GM23338 (cell line): ENCODE measurements at regions not wholly inside any gene's neighbourhood (a gene's known extent, or its start where the extent isn't known, plus 50 kb on each side); places are given as distances from the start of the nearest gene placed in this dataset.

Experiments
- ATAC-seq: fragments of 200-7000 bp; cut with Tn5 transposase; 3 replicates; pipeline ENCODE4 v1.9.1; 2020
- DNase-seq: peaks from one replicate; pipeline ENCODE4 v3.0.0-alpha.2; 2015; ENCODE audit warnings: low spot score
- H2AFZ ChIP-seq: fragments of 200-600 bp; sonication (generic); 2 replicates; pipeline ENCODE4 v1.8.0; 2016; ENCODE audit warnings: antibody characterized with exemption, mild to moderate bottlenecking, moderate library complexity
- H3F3A ChIP-seq: fragments of 200-600 bp; sonication (generic); replicated peaks from 2 replicates; pipeline ENCODE4 v1.8.0; 2017; ENCODE audit warnings: antibody characterized with exemption, mixed run types, low read depth
- H3K27ac ChIP-seq: fragments of 200-600 bp; sonication (generic); 2 replicates; pipeline ENCODE4 v1.6.1; 2016; ENCODE audit warnings: low read depth
- H3K27me3 ChIP-seq: fragments of 200-600 bp; sonication (generic); 2 replicates; pipeline ENCODE4 v1.8.0; 2016; ENCODE audit warnings: mild to moderate bottlenecking, mixed run types, moderate library complexity; ENCODE audit not compliant: insufficient read depth
- H3K36me3 ChIP-seq: fragments of 200-600 bp; sonication (generic); 2 replicates; pipeline ENCODE4 v1.8.0; 2016; ENCODE audit warnings: mild to moderate bottlenecking; ENCODE audit not compliant: insufficient read depth
- H3K4me1 ChIP-seq: fragments of 200-600 bp; sonication (generic); 2 replicates; pipeline ENCODE4 v1.8.0; 2016; ENCODE audit warnings: mild to moderate bottlenecking, moderate library complexity; ENCODE audit not compliant: insufficient read depth
- H3K4me2 ChIP-seq: fragments of 200-600 bp; sonication (generic); 2 replicates; pipeline ENCODE4 v1.7.1; 2017; ENCODE audit warnings: mixed run types
- H3K4me3 ChIP-seq: fragments of 200-600 bp; sonication (generic); 2 replicates; pipeline ENCODE4 v1.6.1; 2016; ENCODE audit warnings: mixed run types
- H3K79me2 ChIP-seq: fragments of 200-600 bp; sonication (generic); replicated peaks from 2 replicates; pipeline ENCODE4 v1.8.0; 2017; ENCODE audit warnings: mild to moderate bottlenecking; ENCODE audit not compliant: insufficient read depth
- H3K9me2 ChIP-seq: fragments of 200-600 bp; sonication (generic); 2 replicates; pipeline ENCODE4 v1.8.0; 2017; ENCODE audit not compliant: insufficient read depth
- H4K20me1 ChIP-seq: fragments of 200-600 bp; sonication (generic); replicated peaks from 2 replicates; pipeline ENCODE4 v1.8.0; 2017; ENCODE audit warnings: mild to moderate bottlenecking; ENCODE audit not compliant: insufficient read depth
- H3K27ac Mint-ChIP-seq: 2 replicates; pipeline ENCODE4 v1.8.0; 2020; ENCODE audit warnings: inconsistent platforms, mild to moderate bottlenecking, moderate library complexity, mixed read lengths
- H3K27me3 Mint-ChIP-seq: 3 replicates; pipeline ENCODE4 v1.8.0; 2022; ENCODE audit warnings: low read depth, mild to moderate bottlenecking, moderate library complexity, mixed read lengths, inconsistent platforms; ENCODE audit not compliant: insufficient read depth, poor library complexity
- H3K36me3 Mint-ChIP-seq: 3 replicates; pipeline ENCODE4 v1.8.0; 2021; ENCODE audit warnings: low read depth, mild to moderate bottlenecking, inconsistent platforms, moderate library complexity, mixed read lengths
- H3K4me1 Mint-ChIP-seq: 3 replicates; pipeline ENCODE4 v1.8.0; 2020; ENCODE audit warnings: mild to moderate bottlenecking, inconsistent platforms, mixed read lengths
- H3K4me3 Mint-ChIP-seq: 3 replicates; pipeline ENCODE4 v1.8.0; 2021; ENCODE audit warnings: moderate library complexity, mild to moderate bottlenecking, inconsistent platforms, mixed read lengths
- H3K9me3 Mint-ChIP-seq: 3 replicates; pipeline ENCODE4 v1.8.0; 2020; ENCODE audit warnings: moderate library complexity, mild to moderate bottlenecking, inconsistent platforms, mixed read lengths
- ETS1 ChIP-seq: IDR thresholded peaks from 2 replicates; pipeline ENCODE4 v1.6.1; 2016; ENCODE audit warnings: antibody characterized with exemption
- EZH2phosphoT487 ChIP-seq: fragments of 200-600 bp; sonication (generic); IDR thresholded peaks from one replicate; pipeline ENCODE4 v1.8.1; 2018; ENCODE audit warnings: antibody characterized with exemption; ENCODE audit not compliant: unreplicated experiment
- JUNB ChIP-seq: IDR thresholded peaks from one replicate; pipeline ENCODE4 v1.6.1; 2016; ENCODE audit warnings: antibody characterized with exemption; ENCODE audit not compliant: unreplicated experiment
- NANOG ChIP-seq: IDR thresholded peaks from 2 replicates; pipeline ENCODE4 v1.6.1; 2016; ENCODE audit warnings: antibody characterized with exemption, borderline replicate concordance
- POLR2AphosphoS5 ChIP-seq: IDR thresholded peaks from 2 replicates; pipeline ENCODE4 v1.6.1; 2016; ENCODE audit warnings: antibody characterized with exemption, low read depth
- REST ChIP-seq: IDR thresholded peaks from one replicate; pipeline ENCODE4 v1.6.1; 2018; ENCODE audit warnings: antibody characterized with exemption; ENCODE audit not compliant: unreplicated experiment
- STAT1 ChIP-seq: IDR thresholded peaks from one replicate; pipeline ENCODE4 v1.6.1; 2016; ENCODE audit warnings: antibody characterized with exemption; ENCODE audit not compliant: unreplicated experiment
- ZNF331 ChIP-seq: fragments of 250-450 bp; sonication (Bioruptor Pico); IDR thresholded peaks from 2 replicates; pipeline ENCODE4 v1.5.0; 2020; ENCODE audit warnings: low read depth, mild to moderate bottlenecking, moderate library complexity
- TF ChIP-seq, protein P1 (sequence below), 2 experiments: fragments of 200-600 bp in 1 of 2; sonication (generic) in 1 of 2; conservative IDR thresholded peaks; 2 replicates each; pipeline versions ENCODE4 v1.5.1 to v1.6.1; 2016 to 2017; ENCODE audit warnings: antibody characterized with exemption in 2 of 2, low read depth in 2 of 2, mild to moderate bottlenecking in 2 of 2, moderate library complexity in 1 of 2

GRCh38 chr18:42231284-42231683, 276.2 kb downstream of the PIK3C3 start:
- Histone ChIP-seq H4K20me1 (no peaks in the 10 kb centered on the region), H3F3A (no peaks in the 10 kb centered on the region), H3K4me1 (peaks cover 12% of the 10 kb centered on the region; the same call in 1 of the 2 replicates), H2AFZ (no peak overlapping the region), H3K27ac (no peak overlapping the region), H3K9me2 (peaks cover 10% of the 10 kb centered on the region), H3K36me3 (no peaks in the 10 kb centered on the region), H3K4me3 (no peak overlapping the region), H3K79me2 (no peaks in the 10 kb centered on the region), H3K4me2 (no peak overlapping the region), H3K27me3 (no peaks in the 10 kb centered on the region)
- H3K4me3 Mint-ChIP-seq, result no peak overlapping the region
- H3K36me3 Mint-ChIP-seq, result no peaks in the 10 kb centered on the region
- ATAC-seq, result no peak
- peak overlapping the region; percentile 15; the same call in 1 of the 2 replicates for H3K27ac Mint-ChIP-seq
- TF ChIP-seq, protein P1, sequence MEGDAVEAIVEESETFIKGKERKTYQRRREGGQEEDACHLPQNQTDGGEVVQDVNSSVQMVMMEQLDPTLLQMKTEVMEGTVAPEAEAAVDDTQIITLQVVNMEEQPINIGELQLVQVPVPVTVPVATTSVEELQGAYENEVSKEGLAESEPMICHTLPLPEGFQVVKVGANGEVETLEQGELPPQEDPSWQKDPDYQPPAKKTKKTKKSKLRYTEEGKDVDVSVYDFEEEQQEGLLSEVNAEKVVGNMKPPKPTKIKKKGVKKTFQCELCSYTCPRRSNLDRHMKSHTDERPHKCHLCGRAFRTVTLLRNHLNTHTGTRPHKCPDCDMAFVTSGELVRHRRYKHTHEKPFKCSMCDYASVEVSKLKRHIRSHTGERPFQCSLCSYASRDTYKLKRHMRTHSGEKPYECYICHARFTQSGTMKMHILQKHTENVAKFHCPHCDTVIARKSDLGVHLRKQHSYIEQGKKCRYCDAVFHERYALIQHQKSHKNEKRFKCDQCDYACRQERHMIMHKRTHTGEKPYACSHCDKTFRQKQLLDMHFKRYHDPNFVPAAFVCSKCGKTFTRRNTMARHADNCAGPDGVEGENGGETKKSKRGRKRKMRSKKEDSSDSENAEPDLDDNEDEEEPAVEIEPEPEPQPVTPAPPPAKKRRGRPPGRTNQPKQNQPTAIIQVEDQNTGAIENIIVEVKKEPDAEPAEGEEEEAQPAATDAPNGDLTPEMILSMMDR (conservative IDR thresholded peaks at IDR 0.05; ENCODE audit: low read depth in 2 of 2), result no peak
- TF ChIP-seq REST (no peak), NANOG (0 out of 2 replicates have a peak, but pooled peaks have one; percentile 35), JUNB (no peak)
- peaks cover 12% of the 10 kb centered on the region for H3K4me1 Mint-ChIP-seq
- H3K9me3 Mint-ChIP-seq, result no peaks in the 10 kb centered on the region
- DNase-seq, result no peak
- H3K27me3 Mint-ChIP-seq, result peaks cover 3% of the 10 kb centered on the region

DNA sequence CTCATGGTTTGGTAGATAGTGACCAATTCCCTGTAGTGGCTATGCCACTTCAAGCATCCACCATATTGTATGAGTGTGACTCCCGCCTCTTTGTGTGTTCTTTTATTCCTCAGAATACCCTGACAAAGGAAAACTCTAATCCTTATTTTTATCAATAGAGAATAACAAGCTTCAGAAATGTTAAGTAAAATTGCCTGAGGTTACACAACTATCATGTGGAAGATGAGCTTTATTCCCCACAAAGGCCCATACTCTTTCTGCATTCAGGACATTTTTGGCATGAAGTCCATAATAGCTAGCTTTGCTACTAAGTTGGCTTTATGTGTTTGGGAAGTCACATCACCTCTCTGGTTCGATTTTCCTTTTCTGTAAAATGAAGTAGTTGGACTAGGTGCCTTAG, 276.8 kb downstream of the PIK3C3 start:
- no peak overlapping the region for H3K4me3 Mint-ChIP-seq
- H3K9me2 ChIP-seq, result peaks cover 10% of the 10 kb centered on the region
- no peak overlapping the region for H3K4me3 ChIP-seq
- ATAC-seq (no peak), DNase-seq (no peak)
- H4K20me1 ChIP-seq, result no peaks in the 10 kb centered on the region
- H3K4me2 ChIP-seq, result no peak overlapping the region
- no peaks in the 10 kb centered on the region for H3K79me2 ChIP-seq
- H3K27me3 ChIP-seq, result no peaks in the 10 kb centered on the region
- peaks cover 3% of the 10 kb centered on the region for H3K27me3 Mint-ChIP-seq
- H3K9me3 Mint-ChIP-seq, result no peaks in the 10 kb centered on the region
- no peak overlapping the region for H2AFZ ChIP-seq
- H3K36me3 Mint-ChIP-seq, result no peaks in the 10 kb centered on the region
- H3K4me1 Mint-ChIP-seq, result peaks cover 12% of the 10 kb centered on the region
- no peaks in the 10 kb centered on the region for H3K36me3 ChIP-seq
- no peak overlapping the region for H3K27ac ChIP-seq
- no peaks in the 10 kb centered on the region for H3F3A ChIP-seq
- peaks cover 12% of the 10 kb centered on the region; the same call in 1 of the 2 replicates for H3K4me1 ChIP-seq
- peak overlapping the region; percentile 15; the same call in 1 of the 2 replicates for H3K27ac Mint-ChIP-seq
- TF ChIP-seq EZH2phosphoT487 (no peak), NANOG (no peak), ETS1 (no peak), STAT1 (no peak), ZNF331 (CRISPR knock-in tag) (no peak), POLR2AphosphoS5 (no peak), JUNB (no peak)
- TF ChIP-seq, protein P1 (conservative IDR thresholded peaks at IDR 0.05; ENCODE audit: low read depth in 2 of 2), result no peak
